NCI-H510A (cell line): ENCODE measurements at regions not wholly inside any gene's neighbourhood (a gene's known extent, or its start where the extent isn't known, plus 50 kb on each side); places are given as distances from the start of the nearest gene placed in this dataset.

ENCODE experiments used
- DNase-seq: peaks from one replicate; lab custom pipeline; 2025; lab: John Stamatoyannopoulos, UW

GRCh38 chrX:69305333-69306062 lies 140.2 kb upstream of the PJA1 start:
- no peak for DNase-seq

GRCh38 chrX:69303231-69303630 lies 138.0 kb upstream of the PJA1 start:
- no peak for DNase-seq

- no peak for DNase-seq
Observed at GRCh38 chrX:69299951-69300714, 134.9 kb upstream of the PJA1 start.

- no peak for DNase-seq
Observed at GRCh38 chrX:69299285-69299684, 134.0 kb upstream of the PJA1 start.

- no peak for DNase-seq
Observed at GRCh38 chrX:69298466-69299140, 133.3 kb upstream of the PJA1 start.

- DNase-seq = no peak
Observed at GRCh38 chrX:69297506-69297905, 132.3 kb upstream of the PJA1 start.

- DNase-seq = no peak
Observed at GRCh38 chrX:69293776-69294601, 128.7 kb upstream of the PJA1 start.

GRCh38 chrX:69291116-69291515 lies 125.9 kb upstream of the PJA1 start:
- DNase-seq = no peak

- DNase-seq = no peak
Observed at GRCh38 chrX:69290292-69290691, 125.0 kb upstream of the PJA1 start.

- no peak for DNase-seq
Observed at GRCh38 chrX:69289793-69290123, 124.5 kb upstream of the PJA1 start.

GRCh38 chrX:69289046-69289792 lies 124.0 kb upstream of the PJA1 start:
- DNase-seq = no peak

GRCh38 chrX:69287095-69287494 lies 121.8 kb upstream of the PJA1 start:
- no peak for DNase-seq

GRCh38 chrX:69286565-69286906 lies 121.3 kb upstream of the PJA1 start:
- no peak for DNase-seq

- DNase-seq = peak; percentile 8
Observed at GRCh38 chrX:69285881-69286564, 120.8 kb upstream of the PJA1 start.

GRCh38 chrX:69285401-69285877 lies 120.2 kb upstream of the PJA1 start:
- no peak for DNase-seq

GRCh38 chrX:69284491-69284890 lies 119.2 kb upstream of the PJA1 start:
- no peak for DNase-seq

GRCh38 chrX:69282893-69283690 lies 117.8 kb upstream of the PJA1 start:
- DNase-seq = no peak

GRCh38 chrX:69280933-69281332 lies 115.7 kb upstream of the PJA1 start:
- DNase-seq = no peak

- DNase-seq = no peak
Observed at GRCh38 chrX:69279234-69279633, 114.0 kb upstream of the PJA1 start.
